ENCODE measurements at regions not wholly inside any gene's neighbourhood (a gene's known extent, or its start where the extent isn't known, plus 50 kb on each side); places are given as distances from the start of the nearest gene placed in this dataset.

DNA sequence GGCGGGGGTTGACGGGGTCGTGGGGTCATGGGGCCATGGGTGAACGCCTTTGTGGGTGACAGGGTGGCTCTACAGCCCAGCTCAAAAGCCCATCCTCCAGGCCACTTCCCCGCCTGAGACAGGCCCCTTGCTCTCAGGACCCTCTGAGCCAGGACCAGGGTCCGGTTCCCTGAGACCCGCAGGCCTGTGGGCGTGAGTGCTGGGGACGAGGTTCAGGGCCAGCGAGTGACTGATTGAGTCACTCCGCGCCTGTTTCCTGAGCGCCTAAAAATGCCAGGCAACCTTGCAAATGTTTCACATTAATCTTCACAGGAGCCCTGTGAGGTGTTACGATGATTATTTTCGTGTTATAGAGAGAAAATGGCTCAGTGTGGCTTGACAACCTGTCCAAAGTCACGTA, 97.8 kb downstream of the ZNF674 start:
- DNase-seq (ENCODE audit: low read depth): peak; percentile 52

- DNase-seq (ENCODE audit: low read depth): peak; percentile 86
Observed at GRCh38 chrX:46446727-46447378, 98.4 kb downstream of the ZNF674 start.

GRCh38 chrX:46444011-46444410, 101.2 kb downstream of the ZNF674 start:
- peak; percentile 96 for DNase-seq (ENCODE audit: low read depth)

DNA sequence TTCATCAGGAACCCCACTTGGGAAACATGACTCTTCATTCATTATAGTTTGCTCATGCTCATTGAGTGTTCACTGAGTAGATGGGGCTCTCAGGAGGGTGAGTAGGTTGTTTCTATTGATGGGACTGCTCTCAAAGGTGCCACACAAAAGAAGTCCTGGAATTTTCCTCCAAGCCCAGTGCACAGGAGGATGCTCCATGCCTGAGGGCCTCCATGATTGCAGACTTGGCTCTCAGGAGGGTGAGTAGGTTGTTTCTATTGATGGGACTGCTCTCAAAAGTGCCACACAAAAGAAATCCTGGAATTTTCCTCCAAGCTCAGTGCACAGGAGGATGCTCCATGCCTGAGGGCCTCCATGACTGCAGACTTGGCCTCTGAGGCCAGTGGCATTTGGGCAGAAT, 108.5 kb downstream of the ZNF674 start:
- no peak for DNase-seq (ENCODE audit: low read depth)

GRCh38 chrX:46433892-46434291, 111.3 kb downstream of the ZNF674 start:
- peak; percentile 19 for DNase-seq (ENCODE audit: low read depth)

GRCh38 chrX:46408553-46409407, 136.4 kb downstream of the ZNF674 start:
- peak; percentile 63 for DNase-seq (ENCODE audit: low read depth)

DNA sequence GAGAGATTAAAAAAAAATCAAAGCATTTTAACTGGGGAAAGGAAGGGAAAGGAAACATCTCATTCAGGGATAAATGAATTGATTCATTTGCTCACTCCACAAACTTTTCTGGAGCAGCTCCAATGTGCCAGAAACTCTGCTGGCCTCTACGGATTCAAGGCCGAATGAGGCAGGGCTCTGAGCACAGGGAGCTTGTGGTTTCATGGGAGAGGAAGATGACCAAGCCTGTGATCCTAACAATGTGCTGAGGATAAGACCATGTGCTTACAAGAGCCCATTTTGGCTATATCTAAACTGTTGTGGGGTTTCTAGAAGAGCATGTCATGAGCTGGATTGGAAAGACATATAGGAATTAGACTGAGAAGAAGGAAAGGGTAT, 137.5 kb downstream of the ZNF674 start:
- DNase-seq (ENCODE audit: low read depth): peak; percentile 31

GRCh38 chrX:46407036-46407752, 138.0 kb downstream of the ZNF674 start:
- DNase-seq (ENCODE audit: low read depth): no peak

- no peak for DNase-seq (ENCODE audit: low read depth)
Observed at GRCh38 chrX:46404774-46405173, 140.4 kb downstream of the ZNF674 start.

GRCh38 chrX:46400530-46401443, 144.4 kb downstream of the ZNF674 start:
- no peak for DNase-seq (ENCODE audit: low read depth)

- DNase-seq (ENCODE audit: low read depth): no peak
Observed at GRCh38 chrX:46398874-46399273, 146.3 kb downstream of the ZNF674 start.

DNA sequence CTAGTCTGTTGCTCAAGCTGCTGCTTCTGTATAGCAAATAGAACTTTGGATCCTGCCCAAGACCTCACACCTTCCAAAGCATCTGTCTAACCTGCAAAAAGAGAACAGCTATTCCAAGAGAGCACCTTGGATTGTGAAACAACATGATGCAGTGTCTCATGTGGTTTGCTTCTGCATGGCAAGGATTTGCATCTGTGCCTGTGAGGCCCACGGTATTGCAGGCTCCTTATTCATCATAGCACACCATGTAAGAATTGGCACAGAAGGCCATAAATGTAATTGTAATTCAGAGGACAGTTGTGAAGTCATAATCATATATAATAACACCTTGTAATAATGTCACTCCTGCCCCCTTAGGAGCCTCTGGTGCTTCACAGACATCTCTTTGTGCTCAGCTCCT, 147.1 kb downstream of the ZNF674 start:
- DNase-seq (ENCODE audit: low read depth): no peak

DNA sequence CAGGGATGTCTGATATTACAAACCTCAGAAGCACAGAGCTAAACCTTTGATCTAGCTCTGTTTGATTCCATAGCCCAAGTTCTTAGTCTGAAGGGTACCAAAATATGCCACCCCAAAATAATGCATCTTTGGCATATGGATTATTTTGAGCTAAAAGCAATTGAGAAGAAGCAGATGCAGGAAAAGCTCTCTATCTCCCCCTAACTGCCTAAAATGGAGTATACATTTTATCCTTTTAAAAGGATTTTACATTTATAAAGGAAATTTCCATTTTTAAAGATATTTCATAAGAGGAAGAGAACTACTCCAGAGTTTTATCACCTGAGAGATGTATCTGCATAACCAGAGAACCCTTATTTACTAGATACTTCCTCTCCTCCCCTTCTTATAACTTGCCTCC, 158.7 kb downstream of the ZNF674 start:
- no peak for DNase-seq (ENCODE audit: low read depth)

DNA sequence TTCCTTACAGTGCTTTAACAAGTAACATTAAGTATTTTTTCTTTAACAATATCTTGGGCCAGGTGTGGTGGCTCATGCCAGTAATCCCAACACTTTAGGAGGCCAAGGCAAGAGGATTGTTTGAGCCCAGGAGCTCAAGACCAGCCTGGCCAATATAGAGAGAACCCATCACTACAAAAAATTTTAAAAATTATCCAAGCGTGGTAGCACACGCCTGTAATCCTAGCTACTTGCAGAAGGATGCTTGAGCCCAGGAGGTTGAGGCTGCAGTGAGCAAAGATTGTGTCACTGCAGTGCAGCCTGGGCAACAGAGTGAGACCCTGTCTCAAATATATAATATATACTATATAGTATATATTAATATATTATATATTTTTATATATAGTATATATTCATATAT, 162.2 kb downstream of the ZNF674 start:
- DNase-seq (ENCODE audit: low read depth): no peak

- no peak for DNase-seq (ENCODE audit: low read depth)
Observed at GRCh38 chrX:46382595-46382994, 162.6 kb downstream of the ZNF674 start.

- peak; percentile 47 for DNase-seq (ENCODE audit: low read depth)
Observed at GRCh38 chrX:46381630-46382029, 163.6 kb downstream of the ZNF674 start.

DNA sequence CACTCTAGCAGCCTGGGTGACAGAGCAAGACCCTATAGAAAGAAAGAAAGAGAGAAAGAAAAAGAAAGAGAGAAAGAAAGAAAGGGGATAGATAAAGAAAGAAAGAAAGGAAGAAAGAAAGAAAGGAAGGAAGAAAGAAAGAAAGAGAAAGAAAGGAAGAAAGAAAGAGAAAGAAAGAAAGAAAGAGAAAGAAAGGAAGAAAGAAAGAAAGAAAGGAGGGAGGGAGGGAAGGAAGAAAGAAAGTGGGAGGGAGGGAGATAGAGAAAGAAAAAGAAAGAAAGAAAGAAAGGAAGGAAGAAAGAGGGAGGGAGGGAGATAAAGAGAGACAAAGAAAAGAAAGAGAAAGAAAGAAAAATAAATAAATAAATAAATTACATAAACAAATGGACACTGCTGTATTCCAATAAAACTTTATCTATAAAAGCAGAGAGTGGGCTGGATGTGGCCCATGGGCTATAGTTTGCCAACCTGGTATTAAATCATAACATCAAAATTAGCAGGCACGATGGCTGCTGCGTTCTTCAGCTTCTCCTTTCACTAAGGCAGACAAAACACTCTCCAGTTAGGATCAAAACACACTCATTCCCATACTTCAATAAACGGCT, 165.0 kb downstream of the ZNF674 start:
- no peak for DNase-seq (ENCODE audit: low read depth)

- peak; percentile 70 for DNase-seq (ENCODE audit: low read depth)
Observed at GRCh38 chrX:46376246-46376885, 168.9 kb downstream of the ZNF674 start.

- DNase-seq (ENCODE audit: low read depth): no peak
Observed at GRCh38 chrX:46375831-46376230, 169.4 kb downstream of the ZNF674 start.

DNA sequence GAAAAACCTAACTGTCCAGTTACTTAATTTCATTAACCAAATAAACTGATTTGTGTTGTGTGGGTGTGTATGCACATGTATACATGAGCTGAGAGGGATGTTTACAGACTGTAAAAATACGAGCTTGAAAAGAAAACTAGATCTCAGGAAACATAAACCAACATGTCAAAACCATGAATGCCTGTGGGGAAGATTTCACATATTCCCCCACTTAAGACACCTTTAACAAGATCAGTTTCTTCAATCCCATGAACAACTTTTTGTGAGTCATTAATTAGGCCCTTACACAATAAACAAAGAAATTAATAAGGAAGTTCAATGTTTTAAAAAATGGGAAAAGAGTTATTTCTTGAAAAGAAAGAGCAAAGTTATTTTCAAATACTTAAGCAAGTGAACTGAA, 170.8 kb downstream of the ZNF674 start:
- DNase-seq (ENCODE audit: low read depth): no peak

GRCh38 chrX:46367491-46367890, 177.7 kb downstream of the ZNF674 start:
- no peak for DNase-seq (ENCODE audit: low read depth)
